Jurkat, Clone E6-1 (cell line): ENCODE measurements at regions not wholly inside any gene's neighbourhood (a gene's known extent, or its start where the extent isn't known, plus 50 kb on each side); places are given as distances from the start of the nearest gene placed in this dataset.
A peak's percentile ranks its signal among the peaks of the same experiment; 100 is the strongest.
"Not testable (repeated sequence)": the region's sequence is repeated elsewhere in the genome, so short reads cannot be mapped to it uniquely, and the experiment has no call there.

ENCODE experiments used
- DNase-seq: peaks from one replicate; pipeline ENCODE4 v3.0.0-alpha.2; 2011; ENCODE audit warnings: low read depth, low spot score
- H3K4me3 ChIP-seq: 2 replicates; pipeline ENCODE4 v1.5.1; 2011; ENCODE audit warnings: mild to moderate bottlenecking, low read length, control low read depth, moderate library complexity

- no peak for DNase-seq
- no peak overlapping the region for H3K4me3 ChIP-seq
Measured at GRCh38 chr5:154654486-154655371, 100.4 kb upstream of the LARP1 start.

GRCh38 chr5:154653764-154654485 lies 101.3 kb upstream of the LARP1 start:
- no peak overlapping the region for H3K4me3 ChIP-seq
- DNase-seq, result no peak

DNA sequence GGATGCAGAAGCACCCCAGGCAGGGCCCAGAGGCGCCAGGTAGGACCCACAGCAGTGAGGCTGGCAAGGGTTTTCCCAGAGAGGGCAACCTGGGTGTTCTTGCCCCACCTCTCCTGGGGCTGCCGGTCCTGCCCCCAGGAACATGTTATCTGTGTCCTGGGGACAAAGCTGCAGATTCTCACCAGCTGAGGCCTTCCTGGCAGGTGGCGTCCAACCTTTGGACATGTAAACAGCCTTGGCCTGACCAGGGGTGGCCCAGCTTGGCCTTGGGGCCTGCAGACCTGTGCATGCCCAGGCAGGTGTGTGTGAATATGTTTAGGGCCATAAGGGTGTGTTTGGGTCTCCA lies 101.8 kb upstream of the LARP1 start:
- no peak for DNase-seq
- H3K4me3 ChIP-seq, result no peak overlapping the region

DNA sequence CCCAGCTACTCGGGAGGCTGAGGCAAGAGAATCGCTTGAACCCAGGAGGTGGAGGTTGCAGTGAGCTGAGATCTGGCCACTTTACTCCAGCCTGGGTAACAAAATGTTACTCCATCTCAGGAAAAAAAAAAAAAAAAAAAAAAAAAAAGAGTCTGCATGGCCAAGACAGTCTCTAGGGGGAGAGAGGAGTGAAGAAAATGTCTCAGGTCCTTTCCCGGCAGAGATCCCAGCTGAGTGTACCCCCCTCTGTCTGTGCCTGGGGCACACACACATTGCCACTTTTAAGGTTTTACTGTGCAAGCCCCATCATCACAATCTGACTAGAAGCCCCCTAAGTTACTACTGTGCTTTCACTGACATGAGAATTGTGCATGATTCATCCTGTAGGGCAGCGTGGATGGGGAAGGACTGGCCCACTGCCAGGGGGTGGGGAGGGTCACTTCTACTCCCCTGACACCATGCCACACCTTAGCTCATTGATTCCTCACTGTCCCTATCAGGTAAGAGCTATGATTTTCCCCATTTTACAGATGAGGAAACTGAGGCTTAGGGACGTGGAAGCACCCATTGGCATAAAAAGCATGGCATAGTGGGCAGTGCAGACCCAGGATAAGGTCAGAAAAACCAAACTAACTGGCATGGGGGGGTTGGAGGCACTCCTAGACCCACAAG lies 102.3 kb upstream of the LARP1 start:
- DNase-seq, result no peak
- H3K4me3 ChIP-seq, result no peak overlapping the region

DNA sequence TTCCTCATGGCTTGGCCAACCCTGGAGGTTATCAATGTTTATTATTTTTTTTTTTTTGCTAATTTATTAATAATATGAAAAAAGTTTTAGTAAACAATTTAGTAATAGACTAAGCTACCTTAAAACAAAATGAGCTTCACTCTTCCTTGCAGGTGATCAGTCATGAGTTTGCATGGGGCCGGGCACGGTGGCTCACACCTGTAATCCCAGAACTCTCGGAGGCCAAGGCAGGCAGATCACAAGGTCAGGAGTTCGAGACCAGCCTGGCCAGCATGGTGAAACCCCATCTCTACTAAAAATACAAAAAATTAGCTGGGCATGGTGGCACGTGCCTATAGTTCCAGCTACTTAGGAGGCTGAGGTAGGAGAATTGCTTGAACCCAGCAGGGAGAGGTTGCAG lies 103.4 kb upstream of the LARP1 start:
- not testable (repeated sequence) for H3K4me3 ChIP-seq, DNase-seq

GRCh38 chr5:154648706-154649105 lies 106.5 kb upstream of the LARP1 start:
- no peak for DNase-seq
- H3K4me3 ChIP-seq, result no peak overlapping the region

GRCh38 chr5:154648229-154648628 lies 106.9 kb upstream of the LARP1 start:
- H3K4me3 ChIP-seq, result no peak overlapping the region
- DNase-seq, result no peak

DNA sequence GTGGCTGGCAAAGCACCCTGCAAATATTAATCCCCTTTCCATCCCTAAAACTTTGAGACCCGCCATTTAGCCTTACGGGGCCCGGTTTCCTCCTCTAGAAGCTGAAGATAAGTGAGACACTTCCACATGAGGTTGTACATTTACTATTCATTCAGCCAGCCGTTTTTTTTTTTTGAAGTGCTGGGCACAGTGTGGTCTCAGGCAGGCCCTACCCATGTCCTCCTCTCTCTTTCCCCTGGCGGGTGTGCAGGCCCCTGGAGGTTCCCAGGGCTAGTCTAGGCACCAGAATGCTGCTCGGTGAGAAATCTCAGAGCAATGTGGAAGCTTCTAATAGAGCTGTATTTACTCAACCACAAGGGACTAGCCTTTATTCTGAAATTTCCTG lies 107.4 kb upstream of the LARP1 start:
- H3K4me3 ChIP-seq, result no peak overlapping the region
- no peak for DNase-seq

- H3K4me3 ChIP-seq, result no peak overlapping the region
- no peak for DNase-seq
Measured at GRCh38 chr5:154647114-154647760, 107.9 kb upstream of the LARP1 start.

DNA sequence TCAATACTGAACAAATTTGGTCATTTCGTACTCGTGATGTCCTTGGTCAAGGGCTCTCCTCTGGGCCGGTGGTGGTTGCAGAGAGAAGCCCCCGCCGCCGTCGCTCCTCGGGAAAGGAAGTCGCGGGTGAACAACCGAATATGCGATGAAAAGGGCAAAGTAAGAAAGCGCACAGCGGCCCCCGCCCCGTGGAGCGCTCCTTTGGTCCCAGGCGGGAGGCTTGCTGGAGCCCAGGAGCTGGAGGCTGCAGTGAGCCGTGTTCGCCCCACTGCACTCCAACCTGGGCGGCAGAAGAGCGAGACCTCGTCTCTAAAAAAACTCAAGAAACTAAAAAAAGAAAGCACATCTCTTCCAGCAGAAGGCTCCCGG lies 108.4 kb upstream of the LARP1 start:
- no peak overlapping the region for H3K4me3 ChIP-seq
- DNase-seq, result no peak

GRCh38 chr5:154644745-154645411 lies 110.3 kb upstream of the LARP1 start:
- no peak overlapping the region for H3K4me3 ChIP-seq
- no peak for DNase-seq

GRCh38 chr5:154642499-154643245 lies 112.5 kb upstream of the LARP1 start:
- DNase-seq, result peak; percentile 10
- no peak overlapping the region for H3K4me3 ChIP-seq

DNA sequence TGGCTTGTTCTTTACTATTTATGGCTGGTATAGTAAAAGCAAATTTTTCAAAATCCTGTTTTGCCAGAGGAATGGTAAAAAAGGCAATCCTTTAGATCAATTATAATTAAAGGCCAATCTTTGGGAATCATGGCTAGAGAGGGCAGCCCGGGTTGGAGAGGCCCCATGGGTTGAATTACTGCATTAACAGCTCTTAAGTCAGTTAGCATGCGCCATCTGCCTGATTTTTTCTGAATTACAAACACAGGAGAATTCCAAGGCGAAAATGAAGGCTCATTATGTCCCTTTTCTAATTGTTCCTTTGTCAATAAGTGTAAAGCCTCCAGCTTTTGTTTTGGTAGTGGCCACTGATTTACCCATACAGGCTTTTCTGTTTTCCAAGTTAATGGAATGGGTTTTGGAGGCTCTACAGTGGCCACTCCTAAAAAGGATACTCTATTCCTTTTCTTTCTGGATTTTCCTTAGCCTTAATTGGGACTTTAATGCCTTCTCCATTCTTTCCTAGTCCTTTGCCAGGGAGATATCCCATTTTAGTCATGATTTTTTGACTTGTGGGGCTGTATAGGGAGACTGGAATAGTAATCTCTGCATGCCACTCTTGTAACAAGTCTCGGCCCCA lies 114.9 kb upstream of the LARP1 start:
- H3K4me3 ChIP-seq, DNase-seq: not testable (repeated sequence)

- not testable (repeated sequence) for DNase-seq, H3K4me3 ChIP-seq
Measured at GRCh38 chr5:154636786-154637185, 118.4 kb upstream of the LARP1 start.

- DNase-seq, H3K4me3 ChIP-seq: not testable (repeated sequence)
Measured at GRCh38 chr5:154636271-154636670, 118.9 kb upstream of the LARP1 start.

DNA sequence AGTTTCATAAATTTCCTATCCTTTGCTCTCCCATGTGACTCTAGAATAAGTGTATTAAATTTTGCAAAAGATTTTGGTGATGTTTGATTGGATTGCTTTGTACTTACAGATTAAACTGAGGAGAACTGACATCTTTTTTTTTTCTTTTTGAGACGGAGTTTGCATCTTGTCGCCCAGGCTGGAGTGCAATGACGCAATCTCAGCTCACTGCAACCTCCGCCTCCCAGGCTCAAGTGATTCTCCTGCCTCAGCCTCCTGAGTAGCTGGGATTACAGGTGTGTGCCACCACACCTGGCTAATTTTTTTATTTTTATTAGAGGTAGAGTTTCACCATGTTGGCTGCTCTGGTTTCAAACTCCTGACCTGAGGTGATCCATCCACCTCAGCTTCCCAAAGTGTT lies 121.4 kb upstream of the LARP1 start:
- H3K4me3 ChIP-seq, DNase-seq: not testable (repeated sequence)

- no peak overlapping the region for H3K4me3 ChIP-seq
- no peak for DNase-seq
Measured at GRCh38 chr5:154631141-154631540, 124.0 kb upstream of the LARP1 start.

DNA sequence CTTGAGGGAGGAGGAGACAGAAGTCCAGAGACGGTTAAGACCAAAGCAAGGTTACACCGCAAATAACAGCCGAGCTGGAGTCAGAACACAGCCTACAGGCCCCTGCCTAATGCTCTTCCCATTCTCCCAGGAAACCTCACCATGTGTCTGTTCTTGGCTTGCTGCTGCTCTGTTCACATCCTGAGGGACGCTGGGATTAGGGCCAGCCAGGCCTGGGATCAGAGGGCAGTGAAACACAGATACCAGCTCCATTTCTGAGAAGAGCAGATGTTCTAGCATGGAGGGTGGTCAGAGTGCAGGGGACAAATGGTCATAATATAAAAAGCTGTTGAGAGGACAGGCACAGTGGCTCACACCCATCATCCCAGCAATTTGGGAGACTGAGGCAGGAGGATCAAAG lies 124.8 kb upstream of the LARP1 start:
- no peak overlapping the region for H3K4me3 ChIP-seq
- no peak for DNase-seq
